ENCODE measurements at regions not wholly inside any gene's neighbourhood (a gene's known extent, or its start where the extent isn't known, plus 50 kb on each side); places are given as distances from the start of the nearest gene placed in this dataset.
"Not testable (repeated sequence)": the region's sequence is repeated elsewhere in the genome, so short reads cannot be mapped to it uniquely, and the experiment has no call there.

DNA sequence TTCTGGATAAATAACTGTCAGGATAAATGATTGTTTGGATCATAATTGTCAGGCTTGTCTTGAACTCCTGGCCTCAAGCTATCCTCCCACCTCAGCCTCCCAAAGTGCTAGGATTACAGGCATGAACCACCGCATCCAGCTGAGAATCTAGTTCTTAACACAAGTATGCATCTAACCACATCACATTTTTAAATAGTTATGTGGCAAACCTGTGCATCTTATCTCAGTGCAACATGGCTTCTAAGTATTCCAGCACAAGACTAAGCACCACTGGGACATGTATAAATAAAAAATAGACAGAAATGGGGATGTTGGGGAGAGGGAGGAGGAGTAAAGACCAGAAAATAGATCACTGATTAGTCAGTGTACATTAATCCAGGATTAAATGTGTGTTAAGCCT, 74.7 kb upstream of the TBL1X start:
- no peak for DNase-seq

DNA sequence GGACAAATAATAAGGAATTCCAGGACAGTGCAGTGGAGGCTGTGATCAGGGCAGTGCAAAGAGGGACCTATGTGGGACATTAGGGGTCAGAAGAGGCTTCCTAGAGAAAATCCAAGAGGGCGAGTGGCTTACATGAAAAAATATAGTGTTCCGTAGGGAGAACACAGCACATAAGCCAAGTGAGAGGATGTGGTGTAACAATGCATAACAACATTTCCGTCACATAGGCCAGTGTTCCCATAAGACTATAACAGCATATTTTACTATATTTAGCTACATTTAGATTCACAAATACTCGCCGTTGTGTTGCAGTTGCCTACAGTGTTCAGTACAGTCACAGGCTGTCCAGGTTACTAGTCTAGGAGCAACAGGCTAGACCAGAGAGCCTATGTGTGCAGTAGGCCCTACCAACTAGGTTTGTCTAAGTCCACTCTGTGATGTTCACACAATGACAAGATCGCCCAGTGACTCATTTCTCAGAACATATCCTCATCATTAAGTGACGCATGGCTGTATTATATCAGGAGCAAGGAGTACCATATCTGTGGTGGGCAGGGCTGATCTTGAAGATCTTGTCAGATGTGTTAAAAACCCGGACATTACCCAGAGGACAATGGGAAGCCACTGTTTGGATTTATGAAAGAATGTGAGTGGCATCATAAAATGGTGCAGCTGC, 74.0 kb upstream of the TBL1X start:
- DNase-seq = no peak

DNA sequence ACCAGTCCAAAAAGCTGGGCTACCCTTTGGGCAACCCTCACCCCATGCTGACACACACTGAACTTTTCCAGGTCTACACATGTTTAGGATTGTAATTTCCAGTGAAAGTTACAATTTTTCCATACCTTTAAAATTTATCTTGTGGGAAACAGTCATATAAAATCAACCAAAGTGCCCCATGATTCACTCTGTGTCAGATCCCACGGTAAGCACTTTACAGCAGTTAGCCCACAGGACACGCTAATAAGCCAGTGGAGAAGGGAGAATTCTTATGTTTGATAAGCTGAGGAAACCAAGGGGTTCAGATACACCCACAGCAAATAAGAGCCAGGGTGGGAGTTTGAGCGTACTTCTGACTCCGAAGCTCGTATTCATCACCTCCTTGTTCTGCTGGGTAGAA, 72.4 kb upstream of the TBL1X start:
- DNase-seq = no peak

DNA sequence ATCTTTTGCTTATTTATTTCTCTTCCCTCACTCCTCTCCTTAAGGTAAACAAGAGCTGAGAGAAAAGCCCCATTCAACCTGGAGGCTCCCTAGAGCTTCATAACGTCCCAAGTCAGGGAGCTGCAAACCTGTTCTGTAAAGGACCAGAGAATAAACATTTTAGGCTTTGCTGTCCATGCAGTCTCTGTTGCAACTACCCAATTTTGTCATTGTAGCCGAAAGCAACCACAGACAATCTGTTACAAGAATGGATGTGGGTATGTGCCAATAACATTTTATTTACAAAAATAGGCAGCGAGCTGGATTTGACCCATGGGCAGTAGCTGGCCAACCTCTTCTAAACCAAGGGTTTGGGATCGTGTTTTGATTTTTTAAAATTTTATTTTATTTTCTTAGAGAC, 71.3 kb upstream of the TBL1X start:
- no peak for DNase-seq

DNA sequence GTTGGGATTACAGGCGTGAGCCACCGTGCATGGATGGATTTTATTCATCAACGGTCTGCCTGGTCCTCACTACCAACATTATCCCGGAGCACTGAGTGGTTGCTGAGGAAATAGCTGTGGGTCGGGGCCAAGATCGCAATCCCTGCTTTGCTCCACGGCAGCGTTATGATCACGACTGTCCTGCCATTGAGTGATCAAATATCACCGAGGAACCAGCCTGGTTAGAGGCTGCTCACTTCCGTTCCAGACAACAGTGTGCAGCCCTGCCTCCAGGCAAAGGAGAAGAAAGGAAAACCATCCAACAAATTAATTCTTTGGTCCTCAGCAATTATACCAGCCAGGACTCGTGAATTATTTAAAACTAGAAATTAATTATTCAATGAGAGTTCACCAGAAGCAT, 70.6 kb upstream of the TBL1X start:
- DNase-seq = no peak

DNA sequence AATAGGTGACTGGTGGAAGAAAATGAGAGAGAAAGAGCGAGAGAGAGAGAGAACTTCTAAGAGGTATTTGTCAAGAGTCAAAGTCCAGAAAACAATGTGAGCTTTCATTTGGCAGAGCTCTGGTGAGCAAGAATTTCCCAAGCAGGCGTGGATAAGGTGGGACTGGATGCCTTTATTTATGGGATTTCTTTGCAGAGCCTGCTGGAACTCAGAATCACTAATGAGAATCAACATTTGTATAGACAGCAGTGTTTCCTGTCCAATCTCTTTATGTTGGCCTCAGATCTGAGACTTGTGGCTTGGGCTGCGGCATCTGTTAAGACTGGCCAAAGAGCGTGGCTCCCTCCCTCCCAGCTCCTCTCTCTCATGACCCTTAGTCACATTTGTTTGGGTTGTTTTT, 67.9 kb upstream of the TBL1X start:
- no peak for DNase-seq

DNA sequence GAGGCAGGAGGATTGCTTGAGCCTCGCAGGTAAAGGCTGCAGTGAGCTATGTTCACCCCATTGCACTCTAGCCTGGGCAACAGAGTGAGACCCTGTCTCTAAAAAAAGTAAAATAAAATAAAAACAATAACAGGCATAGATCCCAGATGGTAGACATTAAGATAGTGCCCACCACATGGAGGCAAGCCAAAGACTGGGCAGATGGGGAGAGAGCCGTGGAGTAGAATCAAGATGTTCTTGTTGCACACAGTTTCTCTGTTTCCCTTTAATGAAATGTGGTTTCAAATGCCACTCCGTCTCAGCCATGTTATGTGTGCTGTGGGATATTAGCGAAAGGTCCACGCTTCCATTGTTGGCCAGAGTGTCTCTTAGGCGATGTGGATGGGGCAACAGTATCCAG, 63.8 kb upstream of the TBL1X start:
- DNase-seq = no peak

DNA sequence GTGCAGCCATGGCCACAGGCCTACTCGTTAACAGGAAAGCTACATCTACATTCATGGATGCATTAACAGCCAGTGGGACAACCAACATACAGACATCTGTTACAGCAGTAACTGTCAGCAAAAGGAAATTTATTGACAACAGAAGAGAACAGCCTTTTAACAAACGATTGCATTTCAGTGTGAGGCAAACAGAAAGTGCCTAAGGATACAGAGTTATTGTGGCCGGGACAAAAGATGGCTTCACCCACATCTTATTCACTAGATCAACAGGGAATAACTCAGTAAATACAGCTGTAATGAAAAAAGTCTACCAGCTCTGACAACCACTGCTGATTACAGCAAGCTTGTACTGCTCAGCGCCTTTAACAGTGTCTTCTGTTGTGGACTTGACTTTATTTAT, 61.5 kb upstream of the TBL1X start:
- no peak for DNase-seq

DNA sequence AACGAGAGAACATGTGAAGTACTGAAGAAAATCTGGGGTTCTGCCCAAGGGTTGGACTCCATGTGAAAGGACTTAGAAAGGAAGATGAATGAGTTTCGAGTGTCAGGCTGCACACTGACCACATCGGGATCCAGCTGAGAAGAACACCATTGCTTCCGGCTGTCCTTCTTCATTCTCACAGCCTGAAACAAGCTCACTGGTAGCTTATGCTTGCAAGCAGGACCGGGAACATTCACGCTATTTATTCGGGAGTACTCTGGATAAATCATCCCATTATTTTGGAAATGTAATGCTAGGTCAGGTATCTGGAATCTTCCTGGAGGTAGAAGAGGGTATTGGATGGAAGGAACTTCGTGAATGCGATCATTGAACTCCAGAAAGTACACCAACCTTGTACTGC, 59.2 kb upstream of the TBL1X start:
- not testable (repeated sequence) for DNase-seq

DNA sequence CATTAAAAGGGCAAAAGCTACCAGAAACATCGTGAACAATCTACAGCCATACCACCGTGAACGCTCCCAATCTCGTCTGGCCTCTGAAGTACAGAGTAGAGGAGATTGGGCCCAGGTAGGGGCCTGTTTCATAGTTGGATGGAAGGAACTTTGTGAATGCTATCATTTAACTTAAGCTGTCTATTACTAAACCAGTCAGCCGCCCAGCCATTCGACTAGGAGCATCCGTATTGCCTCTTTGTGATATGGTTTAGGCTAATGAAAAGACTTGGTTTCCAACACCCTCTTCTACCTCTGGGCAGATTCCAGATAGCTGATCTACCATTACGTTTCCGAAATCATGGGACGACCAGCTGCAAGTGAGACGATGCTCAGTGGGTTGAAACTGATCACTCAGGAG, 54.0 kb upstream of the TBL1X start:
- DNase-seq = not testable (repeated sequence)

DNA sequence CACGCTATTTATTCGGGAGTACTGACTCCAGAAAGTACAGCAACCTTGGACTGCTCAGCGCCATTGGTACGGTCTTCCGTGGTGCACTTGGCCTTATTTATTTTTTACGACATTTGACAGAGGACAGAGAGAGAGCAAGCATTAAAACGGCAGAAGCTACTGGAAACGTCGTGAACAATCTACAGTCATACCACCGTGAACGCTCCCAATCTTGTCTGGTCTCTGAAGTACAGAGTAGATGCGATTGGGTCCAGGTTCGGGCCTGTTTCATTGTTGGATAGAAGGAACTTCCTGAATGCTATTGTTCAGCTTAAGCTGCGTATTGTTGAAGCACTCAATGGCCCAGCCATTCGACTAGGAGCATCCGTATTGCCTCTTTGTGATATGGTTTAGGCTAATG, 53.2 kb upstream of the TBL1X start:
- not testable (repeated sequence) for DNase-seq

DNA sequence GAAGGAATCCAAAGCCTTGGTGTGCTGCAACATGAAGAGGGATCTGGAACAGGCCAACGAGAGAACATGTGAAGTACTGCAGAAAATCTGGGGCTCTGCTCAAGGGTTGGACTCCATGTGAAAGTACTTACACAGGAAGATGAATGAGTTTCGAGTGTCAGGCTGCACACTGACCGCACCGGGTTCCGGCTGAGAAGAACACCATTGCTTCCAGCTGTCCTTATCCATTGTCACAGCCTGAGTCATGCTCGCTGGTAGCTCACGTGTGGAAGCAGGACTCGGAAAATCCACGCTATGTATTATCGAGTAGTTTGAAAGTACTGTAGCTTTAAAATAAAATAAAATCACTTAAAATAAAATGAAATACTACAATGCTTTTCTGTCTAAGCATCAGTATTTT, 50.4 kb upstream of the TBL1X start:
- no peak for DNase-seq
